H9 (cell line): ENCODE measurements at regions not wholly inside any gene's neighbourhood (a gene's known extent, or its start where the extent isn't known, plus 50 kb on each side); places are given as distances from the start of the nearest gene placed in this dataset.

Source experiments
- DNase-seq: peaks from one replicate; pipeline ENCODE4 v3.0.0-alpha.2; 2017
- H2AFZ ChIP-seq: one replicate; pipeline ENCODE4 v1.6.1; 2013; ENCODE audit warnings: mild to moderate bottlenecking, low read length, control low read depth, moderate library complexity
- H2AK5ac ChIP-seq: 2 replicates; pipeline ENCODE4 v1.6.1; 2013; ENCODE audit warnings: low read length, control low read depth, mixed read lengths; ENCODE audit not compliant: insufficient read length
- H2BK120ac ChIP-seq: one replicate; pipeline ENCODE4 v1.6.1; 2013; ENCODE audit warnings: low read depth, mild to moderate bottlenecking, low read length, control low read depth, inconsistent platforms; ENCODE audit not compliant: poor library complexity, severe bottlenecking
- H2BK12ac ChIP-seq: 2 replicates; pipeline ENCODE4 v1.6.1; 2013; ENCODE audit warnings: low read length, control low read depth, mixed read lengths, low read depth; ENCODE audit not compliant: insufficient read length
- H2BK15ac ChIP-seq: 2 replicates; pipeline ENCODE4 v1.6.1; 2013; ENCODE audit warnings: low read depth, low read length, control low read depth
- H2BK20ac ChIP-seq: one replicate; pipeline ENCODE4 v1.6.1; 2013; ENCODE audit warnings: low read depth, mild to moderate bottlenecking, low read length, control low read depth, inconsistent platforms; ENCODE audit not compliant: poor library complexity, severe bottlenecking
- H2BK5ac ChIP-seq: 2 replicates; pipeline ENCODE4 v1.6.1; 2013; ENCODE audit warnings: low read length, control low read depth, mixed read lengths; ENCODE audit not compliant: insufficient read length
- H3K14ac ChIP-seq: 2 replicates; pipeline ENCODE4 v1.6.1; 2013; ENCODE audit warnings: low read length, control low read depth; ENCODE audit not compliant: insufficient read depth
- H3K18ac ChIP-seq: 2 replicates; pipeline ENCODE4 v1.6.1; 2013; ENCODE audit warnings: low read depth, mild to moderate bottlenecking, mixed read lengths, low read length, control low read depth; ENCODE audit not compliant: insufficient read length
- H3K23ac ChIP-seq: 2 replicates; pipeline ENCODE4 v1.6.1; 2013; ENCODE audit warnings: low read length, control low read depth, mixed read lengths, low read depth; ENCODE audit not compliant: insufficient read length
- H3K23me2 ChIP-seq: 2 replicates; pipeline ENCODE4 v1.6.1; 2013; ENCODE audit warnings: low read depth, mild to moderate bottlenecking, mixed read lengths, low read length, control low read depth; ENCODE audit not compliant: insufficient read length, poor library complexity, severe bottlenecking
- H3K27ac ChIP-seq: 2 replicates; pipeline ENCODE4 v1.5.1; 2013; ENCODE audit warnings: low read length, control low read depth, mixed read lengths, low read depth; ENCODE audit not compliant: insufficient read length
- H3K27me3 ChIP-seq: 2 replicates; pipeline ENCODE4 v1.6.1; 2013; ENCODE audit warnings: low read length, control low read depth, inconsistent platforms; ENCODE audit not compliant: insufficient read depth
- H3K4ac ChIP-seq: 2 replicates; pipeline ENCODE4 v1.6.1; 2013; ENCODE audit warnings: low read depth, mild to moderate bottlenecking, control low read depth, inconsistent platforms, low read length, moderate library complexity
- H3K4me1 ChIP-seq: 2 replicates; pipeline ENCODE4 v1.6.1; 2013; ENCODE audit warnings: low read length, control low read depth, inconsistent platforms; ENCODE audit not compliant: insufficient read depth
- H3K4me2 ChIP-seq: 2 replicates; pipeline ENCODE4 v1.6.1; 2013; ENCODE audit warnings: low read length, control low read depth, mixed read lengths; ENCODE audit not compliant: insufficient read length, insufficient read depth
- H3K56ac ChIP-seq: 2 replicates; pipeline ENCODE4 v1.6.1; 2013; ENCODE audit warnings: low read depth, mild to moderate bottlenecking, mixed read lengths, low read length, control low read depth; ENCODE audit not compliant: insufficient read length
- H3K79me1 ChIP-seq: 2 replicates; pipeline ENCODE4 v1.6.1; 2013; ENCODE audit warnings: low read depth, mild to moderate bottlenecking, moderate library complexity, low read length, control low read depth, inconsistent platforms; ENCODE audit not compliant: insufficient read depth, poor library complexity, severe bottlenecking
- H3K79me2 ChIP-seq: 2 replicates; pipeline ENCODE4 v1.6.1; 2013; ENCODE audit warnings: low read length, control low read depth, inconsistent platforms; ENCODE audit not compliant: insufficient read depth
- H3K9ac ChIP-seq: 2 replicates; pipeline ENCODE4 v1.6.1; 2013; ENCODE audit warnings: low read length, control low read depth, mixed read lengths; ENCODE audit not compliant: insufficient read length; ENCODE audit errors: extremely low read depth
- H3K9me3 ChIP-seq: one replicate; pipeline ENCODE4 v1.6.1; 2013; ENCODE audit warnings: low read depth, low read length, inconsistent platforms; ENCODE audit not compliant: control insufficient read depth
- H3T11ph ChIP-seq: one replicate; pipeline ENCODE4 v1.6.1; 2013; ENCODE audit warnings: mild to moderate bottlenecking, low read length, control low read depth, inconsistent platforms
- H4K20me1 ChIP-seq: one replicate; pipeline ENCODE4 v1.6.1; 2013; ENCODE audit not compliant: control insufficient read depth, insufficient read length, insufficient read depth
- H4K5ac ChIP-seq: 2 replicates; pipeline ENCODE4 v1.6.1; 2013; ENCODE audit warnings: low read depth, mild to moderate bottlenecking, mixed read lengths, low read length, control low read depth; ENCODE audit not compliant: insufficient read length
- H4K8ac ChIP-seq: replicated peaks from 2 replicates; pipeline ENCODE4 v1.6.1; 2013; ENCODE audit warnings: low read length, control low read depth, mixed read lengths, low read depth; ENCODE audit not compliant: insufficient read length
- H4K91ac ChIP-seq: 2 replicates; pipeline ENCODE4 v1.6.1; 2013; ENCODE audit warnings: low read depth, mild to moderate bottlenecking, moderate library complexity, mixed read lengths, low read length, control low read depth; ENCODE audit not compliant: insufficient read length
- H3K27ac Mint-ChIP-seq, 3 experiments: 2 replicates in 2 of 3; 3 replicates in 1 of 3; pipeline ENCODE4 v1.8.0; 2020 to 2021; ENCODE audit warnings: mixed read lengths in 3 of 3, mild to moderate bottlenecking in 1 of 3, moderate library complexity in 1 of 3
- H3K27me3 Mint-ChIP-seq: 2 replicates; pipeline ENCODE4 v1.8.0; 2021; ENCODE audit warnings: low read depth, mild to moderate bottlenecking, moderate library complexity, mixed read lengths
- H3K36me3 Mint-ChIP-seq, 3 experiments: 2 replicates in 2 of 3; 3 replicates in 1 of 3; pipeline ENCODE4 v1.8.0; 2020 to 2021; ENCODE audit warnings: low read depth in 3 of 3, mixed read lengths in 3 of 3; ENCODE audit not compliant: insufficient read depth in 1 of 3
- H3K4me1 Mint-ChIP-seq, 2 experiments: 2 replicates each; pipeline ENCODE4 v1.8.0; 2020; ENCODE audit warnings: mixed read lengths in 2 of 2
- H3K4me3 Mint-ChIP-seq, 2 experiments: 2 replicates in 1 of 2; 3 replicates in 1 of 2; pipeline ENCODE4 v1.8.0; 2020 to 2021; ENCODE audit warnings: mild to moderate bottlenecking in 2 of 2, mixed read lengths in 2 of 2, moderate library complexity in 1 of 2
- H3K9me3 Mint-ChIP-seq, 2 experiments: 2 replicates in 1 of 2; 3 replicates in 1 of 2; pipeline ENCODE4 v1.8.0; 2020; ENCODE audit warnings: mild to moderate bottlenecking in 2 of 2, mixed read lengths in 2 of 2, moderate library complexity in 1 of 2
- WGBS: extraction: QIAGEN DNeasy Blood & Tissue Kit; methylation state at CpG from one replicate; pipeline ENCODE4 v1.1.7; 2013; ENCODE audit warnings: missing lambda C conversion rate, low lambda C conversion rate, mixed read lengths; ENCODE audit not compliant: insufficient read length; ENCODE audit errors: extremely low coverage; 5-methylcytosine and 5-hydroxymethylcytosine counted together
- TF ChIP-seq, protein P1 (sequence below): fragments of 200-600 bp; sonication (generic); conservative IDR thresholded peaks from 3 replicates; pipeline ENCODE4 v1.8.0; 2021; ENCODE audit warnings: antibody characterized with exemption, mild to moderate bottlenecking

DNA sequence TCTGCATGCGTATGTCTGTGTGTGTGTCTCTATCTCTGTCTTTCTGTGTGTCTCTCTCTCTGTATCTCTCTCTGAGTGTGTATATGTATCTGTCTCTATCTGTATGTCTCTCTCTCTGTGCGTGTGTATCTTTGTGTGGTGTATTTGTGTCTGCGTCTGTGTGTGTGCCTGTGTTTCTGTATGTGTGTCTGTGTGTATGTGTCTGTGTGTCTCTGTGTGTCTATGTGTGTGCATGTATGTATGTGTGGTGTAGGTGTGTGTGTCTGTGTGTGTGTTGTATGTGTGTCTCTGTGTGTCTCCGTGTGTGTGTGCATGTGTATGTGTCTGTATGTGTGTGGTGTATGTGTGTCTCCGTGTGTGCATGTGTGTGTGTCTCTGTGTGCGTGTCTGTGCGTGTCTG is 243.0 kb upstream of the FOXQ1 start:
- DNase-seq = no peak
- H2BK12ac ChIP-seq = no peak overlapping the region
- H3K4me2 ChIP-seq = no peak overlapping the region
- H3K23ac ChIP-seq = no peak overlapping the region
- no peaks in the 10 kb centered on the region for H3K4me1 ChIP-seq
- no peak overlapping the region for H2AK5ac ChIP-seq
- H3K4me1 Mint-ChIP-seq = no peaks in the 10 kb centered on the region
- no peak overlapping the region for H2BK15ac ChIP-seq
- WGBS = no CpG with 5 or more reads among the region's 7 CpGs
- no peaks in the 10 kb centered on the region for H3K79me2 ChIP-seq
- H3K18ac ChIP-seq = no peak overlapping the region
- no peaks in the 10 kb centered on the region for H3K79me1 ChIP-seq
- no peak overlapping the region for H2BK20ac ChIP-seq
- no peak overlapping the region for H3K27ac ChIP-seq
- no peaks in the 10 kb centered on the region for H3K27me3 ChIP-seq
- no peaks in the 10 kb centered on the region for H3K9me3 Mint-ChIP-seq
- H2BK120ac ChIP-seq = no peak overlapping the region
- H3K14ac ChIP-seq = no peak overlapping the region
- no peak overlapping the region for H3K4ac ChIP-seq
- H4K91ac ChIP-seq = no peak overlapping the region
- H3K4me3 Mint-ChIP-seq = no peak overlapping the region
- H3K56ac ChIP-seq = no peak overlapping the region
- H4K20me1 ChIP-seq = no peaks in the 10 kb centered on the region
- H3T11ph ChIP-seq = no peak overlapping the region
- H3K9ac ChIP-seq = no peak overlapping the region
- no peak overlapping the region for H4K8ac ChIP-seq
- no peaks in the 10 kb centered on the region; the same call in none of the 2 replicates for H3K27me3 Mint-ChIP-seq
- H2BK5ac ChIP-seq = no peak overlapping the region
- no peak overlapping the region for H3K27ac Mint-ChIP-seq
- no peaks in the 10 kb centered on the region for H3K23me2 ChIP-seq
- H4K5ac ChIP-seq = no peak overlapping the region
- H3K9me3 ChIP-seq = no peaks in the 10 kb centered on the region
- TF ChIP-seq, protein P1, sequence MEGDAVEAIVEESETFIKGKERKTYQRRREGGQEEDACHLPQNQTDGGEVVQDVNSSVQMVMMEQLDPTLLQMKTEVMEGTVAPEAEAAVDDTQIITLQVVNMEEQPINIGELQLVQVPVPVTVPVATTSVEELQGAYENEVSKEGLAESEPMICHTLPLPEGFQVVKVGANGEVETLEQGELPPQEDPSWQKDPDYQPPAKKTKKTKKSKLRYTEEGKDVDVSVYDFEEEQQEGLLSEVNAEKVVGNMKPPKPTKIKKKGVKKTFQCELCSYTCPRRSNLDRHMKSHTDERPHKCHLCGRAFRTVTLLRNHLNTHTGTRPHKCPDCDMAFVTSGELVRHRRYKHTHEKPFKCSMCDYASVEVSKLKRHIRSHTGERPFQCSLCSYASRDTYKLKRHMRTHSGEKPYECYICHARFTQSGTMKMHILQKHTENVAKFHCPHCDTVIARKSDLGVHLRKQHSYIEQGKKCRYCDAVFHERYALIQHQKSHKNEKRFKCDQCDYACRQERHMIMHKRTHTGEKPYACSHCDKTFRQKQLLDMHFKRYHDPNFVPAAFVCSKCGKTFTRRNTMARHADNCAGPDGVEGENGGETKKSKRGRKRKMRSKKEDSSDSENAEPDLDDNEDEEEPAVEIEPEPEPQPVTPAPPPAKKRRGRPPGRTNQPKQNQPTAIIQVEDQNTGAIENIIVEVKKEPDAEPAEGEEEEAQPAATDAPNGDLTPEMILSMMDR = no peak
- no peak overlapping the region for H2AFZ ChIP-seq
- H3K36me3 Mint-ChIP-seq = no peaks in the 10 kb centered on the region
